ENCODE measurements at regions not wholly inside any gene's neighbourhood (a gene's known extent, or its start where the extent isn't known, plus 50 kb on each side); places are given as distances from the start of the nearest gene placed in this dataset.

DNA sequence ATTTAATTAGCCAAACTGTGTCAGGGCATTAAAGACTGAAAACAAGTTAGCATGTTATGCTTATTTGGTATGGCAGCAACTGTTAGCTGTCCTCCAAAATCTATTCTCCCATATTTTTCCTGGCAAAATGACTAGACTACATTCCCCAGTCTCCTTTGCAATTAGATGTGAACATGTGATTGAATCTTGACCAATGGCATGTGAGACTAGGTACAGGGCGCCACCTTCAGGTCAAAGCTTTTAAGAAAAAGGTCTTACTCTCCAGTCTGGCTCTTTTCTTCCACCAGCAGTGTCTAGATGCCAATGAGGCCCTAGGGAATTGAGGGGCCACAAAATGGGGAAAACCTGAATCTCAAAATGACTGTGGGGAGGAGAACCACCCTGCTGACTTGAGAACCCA is 408.2 kb downstream of the SMARCA1 start:
- TF ChIP-seq, protein P1, sequence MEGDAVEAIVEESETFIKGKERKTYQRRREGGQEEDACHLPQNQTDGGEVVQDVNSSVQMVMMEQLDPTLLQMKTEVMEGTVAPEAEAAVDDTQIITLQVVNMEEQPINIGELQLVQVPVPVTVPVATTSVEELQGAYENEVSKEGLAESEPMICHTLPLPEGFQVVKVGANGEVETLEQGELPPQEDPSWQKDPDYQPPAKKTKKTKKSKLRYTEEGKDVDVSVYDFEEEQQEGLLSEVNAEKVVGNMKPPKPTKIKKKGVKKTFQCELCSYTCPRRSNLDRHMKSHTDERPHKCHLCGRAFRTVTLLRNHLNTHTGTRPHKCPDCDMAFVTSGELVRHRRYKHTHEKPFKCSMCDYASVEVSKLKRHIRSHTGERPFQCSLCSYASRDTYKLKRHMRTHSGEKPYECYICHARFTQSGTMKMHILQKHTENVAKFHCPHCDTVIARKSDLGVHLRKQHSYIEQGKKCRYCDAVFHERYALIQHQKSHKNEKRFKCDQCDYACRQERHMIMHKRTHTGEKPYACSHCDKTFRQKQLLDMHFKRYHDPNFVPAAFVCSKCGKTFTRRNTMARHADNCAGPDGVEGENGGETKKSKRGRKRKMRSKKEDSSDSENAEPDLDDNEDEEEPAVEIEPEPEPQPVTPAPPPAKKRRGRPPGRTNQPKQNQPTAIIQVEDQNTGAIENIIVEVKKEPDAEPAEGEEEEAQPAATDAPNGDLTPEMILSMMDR (IDR thresholded peaks at IDR 0.05; ENCODE audit: insufficient read depth, low read depth, low read length, missing control alignments), result peak; percentile 8
- peak; percentile 36 for DNase-seq (ENCODE audit: low read depth)

DNA sequence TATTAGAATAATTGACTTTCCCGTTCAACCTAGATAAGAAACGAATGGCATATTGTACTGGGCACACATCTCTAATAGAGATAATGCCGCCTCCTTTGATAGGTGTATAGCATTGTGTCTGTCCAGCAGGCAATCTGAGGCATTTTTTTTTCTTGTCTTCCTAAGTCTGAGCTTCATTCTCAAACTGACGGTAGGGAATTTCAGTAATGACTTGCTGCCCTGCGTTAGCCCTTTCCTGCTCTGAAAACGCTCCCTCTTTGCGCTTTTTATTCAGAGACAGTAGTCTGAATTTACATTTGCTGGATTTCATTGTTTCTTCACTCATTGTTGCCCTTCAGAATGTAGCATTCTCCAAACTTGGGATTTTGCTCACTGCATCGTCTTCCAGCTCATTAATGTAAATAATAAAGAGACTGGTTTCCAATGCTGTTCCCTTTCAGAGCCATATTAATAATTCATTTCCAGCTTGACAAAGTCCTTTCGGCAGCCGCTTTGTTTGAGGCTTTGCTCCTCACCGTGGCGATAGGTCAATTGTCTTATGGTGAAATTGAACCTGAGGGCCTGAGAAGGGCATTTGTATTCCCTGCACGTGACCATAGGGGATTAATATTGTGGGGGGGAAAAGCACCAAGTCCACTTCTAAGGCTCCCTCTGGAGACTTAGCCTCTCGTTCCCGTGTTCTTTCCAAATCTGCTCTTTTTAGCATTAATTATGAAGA is 412.1 kb downstream of the SMARCA1 start:
- no peak for DNase-seq (ENCODE audit: low read depth)
- TF ChIP-seq, protein P1 (IDR thresholded peaks at IDR 0.05; ENCODE audit: insufficient read depth, low read depth, low read length, missing control alignments), result no peak
- no peak overlapping the region for H3K4me3 ChIP-seq (ENCODE audit: low read length)

More for the DNA sequence above, 408.2 kb downstream of the SMARCA1 start:
- H3K4me3 ChIP-seq (ENCODE audit: low read length), result no peak overlapping the region

DNA sequence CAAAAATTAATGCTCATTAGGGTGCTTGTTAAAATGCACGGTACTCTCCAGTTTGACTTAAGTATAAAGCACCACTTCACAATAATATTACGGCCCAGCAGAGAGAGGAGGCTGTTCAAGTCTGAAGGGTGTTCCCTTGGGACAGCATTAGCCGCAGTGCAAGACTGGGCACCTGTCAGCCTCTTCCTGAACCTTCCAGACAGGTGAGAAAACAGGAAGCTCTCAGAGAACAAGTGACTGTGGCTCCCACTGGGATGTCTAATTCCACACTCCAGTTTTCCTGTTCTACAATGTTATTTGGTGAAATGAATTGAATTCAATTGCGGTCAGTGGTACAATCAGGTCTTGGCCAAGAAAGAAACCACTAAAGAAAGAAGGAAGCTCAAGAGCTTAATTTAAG is 414.4 kb downstream of the SMARCA1 start:
- H3K4me3 ChIP-seq (ENCODE audit: low read length), result no peak overlapping the region
- TF ChIP-seq, protein P1 (IDR thresholded peaks at IDR 0.05; ENCODE audit: insufficient read depth, low read depth, low read length, missing control alignments), result no peak
- no peak for DNase-seq (ENCODE audit: low read depth)

DNA sequence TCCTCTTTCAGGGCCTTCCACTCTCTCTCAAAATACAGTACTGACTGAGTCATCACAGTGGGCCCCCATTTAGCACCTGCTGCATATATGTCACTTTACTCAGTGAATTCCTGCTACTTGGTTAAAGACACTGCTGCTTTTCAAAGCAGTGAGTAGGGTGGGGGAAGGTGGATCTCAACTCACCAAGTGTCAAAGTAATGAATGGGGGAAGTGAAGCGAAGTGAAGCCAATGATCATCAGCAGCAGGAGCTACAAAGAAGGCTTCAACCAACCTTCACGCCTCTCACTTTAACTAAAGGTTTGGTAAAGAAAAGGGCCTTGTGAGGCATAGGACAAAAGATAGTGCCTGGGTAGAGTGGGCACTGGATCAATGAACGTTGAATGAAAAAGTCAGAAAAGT is 424.1 kb downstream of the SMARCA1 start:
- TF ChIP-seq, protein P1 (IDR thresholded peaks at IDR 0.05; ENCODE audit: insufficient read depth, low read depth, low read length, missing control alignments), result no peak
- no peak overlapping the region for H3K4me3 ChIP-seq (ENCODE audit: low read length)
- DNase-seq (ENCODE audit: low read depth), result no peak

DNA sequence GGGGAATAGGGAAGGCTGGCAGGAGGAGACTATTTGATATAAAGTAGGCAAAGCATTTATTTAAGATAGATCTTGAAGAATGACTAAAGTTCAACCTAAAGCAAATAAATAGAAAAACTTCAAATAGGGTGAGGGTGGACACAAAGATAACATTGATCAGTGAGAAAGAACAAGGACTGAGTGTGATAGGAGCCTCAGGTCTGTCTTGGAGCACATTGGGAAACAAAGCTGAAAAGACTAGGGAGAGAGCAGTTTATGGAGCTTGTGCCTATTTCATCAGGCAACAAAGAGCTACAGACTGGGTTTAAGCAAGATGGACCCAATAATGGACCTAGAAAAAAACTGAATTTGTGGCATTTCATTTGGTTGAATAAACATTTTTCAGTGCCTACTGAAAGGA is 425.6 kb downstream of the SMARCA1 start:
- DNase-seq (ENCODE audit: low read depth), result no peak
- H3K4me3 ChIP-seq (ENCODE audit: low read length), result no peak overlapping the region
- TF ChIP-seq, protein P1 (IDR thresholded peaks at IDR 0.05; ENCODE audit: insufficient read depth, low read depth, low read length, missing control alignments), result no peak

DNA sequence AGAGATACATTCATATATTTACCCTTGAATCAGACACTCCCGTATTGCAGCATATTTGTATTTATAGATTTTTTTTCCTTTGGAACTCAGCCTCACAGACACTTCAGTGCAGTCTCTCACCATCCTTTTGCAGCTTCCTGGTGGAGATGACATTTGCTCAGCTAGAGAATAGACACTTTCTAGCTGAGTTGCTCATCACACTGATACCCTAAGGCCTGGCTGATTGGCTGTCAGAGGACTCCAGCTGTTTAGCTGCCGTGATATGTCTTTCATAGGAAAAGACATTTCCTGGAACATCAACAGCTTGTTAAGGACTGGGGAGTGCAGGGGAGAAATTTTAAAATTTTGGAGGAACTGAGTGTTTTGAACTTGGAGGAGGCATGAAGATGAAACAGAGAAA is 429.6 kb downstream of the SMARCA1 start:
- TF ChIP-seq, protein P1 (IDR thresholded peaks at IDR 0.05; ENCODE audit: insufficient read depth, low read depth, low read length, missing control alignments), result no peak
- DNase-seq (ENCODE audit: low read depth), result no peak
- no peak overlapping the region for H3K4me3 ChIP-seq (ENCODE audit: low read length)

DNA sequence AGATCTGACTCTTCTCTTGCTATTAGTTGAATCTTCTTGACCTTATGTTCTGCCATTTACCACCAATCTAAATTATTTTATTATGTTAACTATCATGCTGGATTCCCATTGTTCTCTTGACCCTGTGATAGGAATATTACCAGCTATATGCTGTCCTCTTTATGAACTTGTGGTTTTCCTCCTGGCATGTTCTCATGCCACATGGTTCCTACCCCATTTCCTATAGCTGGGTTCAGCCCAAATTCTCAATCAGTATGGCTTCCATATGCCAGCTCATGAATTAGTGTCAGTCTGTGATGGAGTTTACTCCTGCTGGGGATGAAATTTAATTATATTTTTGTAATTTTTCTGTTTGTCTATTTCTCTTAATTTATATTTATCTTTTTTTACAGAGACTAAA is 430.5 kb downstream of the SMARCA1 start:
- TF ChIP-seq, protein P1 (IDR thresholded peaks at IDR 0.05; ENCODE audit: insufficient read depth, low read depth, low read length, missing control alignments), result no peak
- DNase-seq (ENCODE audit: low read depth), result no peak
- no peak overlapping the region for H3K4me3 ChIP-seq (ENCODE audit: low read length)

All from epithelial cell of esophagus (primary cell).